NCI-H524 (cell line): ENCODE measurements at regions not wholly inside any gene's neighbourhood (a gene's known extent, or its start where the extent isn't known, plus 50 kb on each side); places are given as distances from the start of the nearest gene placed in this dataset.
"Not testable (repeated sequence)": the region's sequence is repeated elsewhere in the genome, so short reads cannot be mapped to it uniquely, and the experiment has no call there.

Experiments used
- DNase-seq, 2 experiments: peaks; one replicate each; lab custom pipeline; 2025; lab: John Stamatoyannopoulos, UW

DNA sequence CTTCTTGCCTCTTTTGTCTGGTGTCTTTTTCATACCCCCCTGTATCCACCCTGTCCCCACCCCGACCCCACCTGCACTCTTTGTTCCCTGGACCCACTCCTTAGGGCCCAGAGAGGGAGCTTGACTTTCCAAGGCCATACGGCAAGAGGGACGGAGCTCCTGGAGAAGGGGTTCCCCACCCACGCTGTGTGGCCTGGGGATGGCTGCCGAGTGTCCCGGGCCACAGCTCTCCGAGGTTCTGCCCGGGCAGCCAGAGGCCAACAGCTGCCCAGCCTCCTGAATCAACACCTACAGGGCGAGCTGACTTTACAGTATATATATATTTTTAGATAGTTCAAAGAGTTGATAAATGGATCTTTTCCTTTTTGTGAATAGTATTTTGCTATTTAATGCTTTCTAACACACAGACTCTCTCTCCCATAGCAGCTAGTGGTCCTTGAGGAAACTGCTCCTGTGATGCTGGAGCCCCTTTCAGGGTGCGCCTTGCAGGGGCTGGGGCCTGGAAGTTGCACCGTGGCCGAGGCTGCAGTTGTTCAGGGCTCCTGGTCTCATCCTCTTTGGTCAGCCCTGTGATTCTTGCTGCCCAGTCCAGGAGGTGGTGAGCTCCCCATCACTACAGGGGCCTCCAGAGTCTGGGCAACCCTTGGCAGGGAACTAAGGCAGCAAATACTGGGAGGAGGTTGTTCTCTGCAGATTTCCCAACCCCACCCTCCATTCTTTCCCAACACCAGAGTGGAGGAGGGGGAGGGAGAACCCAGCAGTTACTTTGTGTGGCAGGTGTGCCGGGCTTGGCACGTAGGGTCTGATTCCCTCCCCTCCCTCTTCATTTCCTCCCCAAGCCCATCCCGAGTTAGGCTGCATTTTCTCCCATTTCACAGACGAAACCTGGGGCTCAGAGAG, 321.6 kb downstream of the PTPRU start:
- no peak for DNase-seq

DNA sequence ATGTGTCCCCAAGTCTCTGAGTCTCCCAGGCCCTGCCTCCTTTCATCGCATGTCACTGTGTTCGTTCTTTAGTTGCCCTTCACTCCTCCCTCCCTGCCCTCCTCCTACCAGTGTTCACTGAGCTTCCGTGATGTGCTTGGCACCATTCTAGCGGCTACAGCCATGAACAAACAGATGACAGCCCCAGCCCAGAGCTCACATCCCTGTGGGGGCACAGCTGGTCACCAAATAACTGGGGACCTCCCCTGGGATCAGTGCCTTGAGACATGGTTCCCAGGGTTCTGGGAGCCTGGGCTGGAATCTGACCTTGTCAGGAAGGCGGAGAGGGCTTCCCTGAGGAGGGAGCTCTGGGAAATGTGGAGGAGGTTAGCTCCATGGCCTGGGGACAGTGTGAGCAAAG, 320.7 kb downstream of the PTPRU start:
- no peak for DNase-seq

DNA sequence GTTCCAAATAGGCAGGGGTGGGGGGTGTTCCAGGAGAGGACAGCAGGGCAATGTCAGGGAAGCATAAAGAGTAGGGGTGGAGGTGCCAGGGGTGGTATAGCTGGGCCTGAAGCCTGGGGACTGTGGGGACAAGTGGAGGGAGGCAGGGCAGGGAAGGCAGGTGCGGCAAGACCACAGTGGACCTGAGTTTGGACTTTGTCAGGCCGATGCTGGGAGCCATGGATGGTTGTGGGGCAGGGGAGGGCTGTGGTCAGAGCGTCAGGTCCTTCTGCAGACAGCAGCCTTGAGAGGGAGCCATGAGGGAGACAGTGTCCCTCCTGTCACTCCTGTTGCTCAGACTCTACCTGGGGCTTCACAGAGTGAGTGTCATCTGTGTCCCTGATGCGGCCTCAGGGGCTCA, 320.3 kb downstream of the PTPRU start:
- DNase-seq, result no peak

DNA sequence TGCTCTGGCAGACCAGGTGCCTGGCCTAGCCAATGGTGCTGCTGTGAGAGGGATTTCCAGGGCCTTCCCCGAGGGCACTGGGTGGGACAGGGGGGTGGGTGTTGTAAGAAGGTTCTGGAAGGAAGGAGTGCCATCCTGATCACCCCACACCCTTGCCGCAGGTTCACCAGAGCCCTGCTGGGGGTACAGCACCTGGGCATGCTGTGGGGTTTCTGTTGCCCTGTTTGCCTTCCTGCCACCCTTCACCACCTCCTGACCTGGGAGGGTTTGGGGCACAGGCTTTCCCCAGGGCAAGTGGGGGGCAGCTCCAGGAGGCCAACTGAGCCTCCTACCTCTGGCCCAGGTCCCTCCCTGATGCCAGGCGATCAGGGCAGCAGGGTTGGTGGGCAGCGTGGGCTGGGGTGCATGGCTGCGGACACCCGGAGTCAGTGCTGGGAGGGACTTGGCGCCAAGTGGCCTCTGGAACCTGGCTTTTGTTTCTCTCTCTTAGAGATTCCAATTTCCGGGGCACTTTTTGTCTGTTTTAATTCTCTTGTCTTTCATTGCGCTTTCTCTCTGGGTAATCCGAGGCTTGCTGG, 318.8 kb downstream of the PTPRU start:
- no peak for DNase-seq

DNA sequence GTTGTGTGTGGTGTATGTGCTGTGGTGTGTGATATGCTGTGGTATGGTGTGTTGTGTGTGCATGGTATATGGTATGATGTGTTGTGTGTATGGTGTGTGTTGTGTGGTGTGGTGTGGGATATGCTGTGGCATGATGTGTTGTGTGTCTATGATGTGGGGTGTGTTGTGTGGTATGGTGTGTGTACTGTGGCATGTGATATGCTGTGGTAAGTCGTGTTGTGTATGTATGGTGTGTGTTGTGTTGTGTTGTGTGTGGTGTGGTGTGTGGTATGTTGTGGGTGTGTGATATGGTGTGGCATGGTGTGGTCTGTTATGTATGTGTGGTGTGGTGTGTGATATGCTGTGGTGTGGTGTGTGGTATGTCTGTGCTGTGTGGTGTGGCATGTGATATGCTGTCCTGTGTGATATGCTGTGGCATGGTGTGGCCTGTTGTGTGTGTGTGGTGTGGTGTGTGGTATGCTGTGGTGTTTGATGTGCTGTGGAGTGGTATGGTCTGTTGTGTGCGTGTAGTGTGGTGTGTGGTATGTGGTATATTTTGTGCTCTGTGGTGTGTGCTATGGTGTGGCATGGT, 318.0 kb downstream of the PTPRU start:
- DNase-seq, result no peak

DNA sequence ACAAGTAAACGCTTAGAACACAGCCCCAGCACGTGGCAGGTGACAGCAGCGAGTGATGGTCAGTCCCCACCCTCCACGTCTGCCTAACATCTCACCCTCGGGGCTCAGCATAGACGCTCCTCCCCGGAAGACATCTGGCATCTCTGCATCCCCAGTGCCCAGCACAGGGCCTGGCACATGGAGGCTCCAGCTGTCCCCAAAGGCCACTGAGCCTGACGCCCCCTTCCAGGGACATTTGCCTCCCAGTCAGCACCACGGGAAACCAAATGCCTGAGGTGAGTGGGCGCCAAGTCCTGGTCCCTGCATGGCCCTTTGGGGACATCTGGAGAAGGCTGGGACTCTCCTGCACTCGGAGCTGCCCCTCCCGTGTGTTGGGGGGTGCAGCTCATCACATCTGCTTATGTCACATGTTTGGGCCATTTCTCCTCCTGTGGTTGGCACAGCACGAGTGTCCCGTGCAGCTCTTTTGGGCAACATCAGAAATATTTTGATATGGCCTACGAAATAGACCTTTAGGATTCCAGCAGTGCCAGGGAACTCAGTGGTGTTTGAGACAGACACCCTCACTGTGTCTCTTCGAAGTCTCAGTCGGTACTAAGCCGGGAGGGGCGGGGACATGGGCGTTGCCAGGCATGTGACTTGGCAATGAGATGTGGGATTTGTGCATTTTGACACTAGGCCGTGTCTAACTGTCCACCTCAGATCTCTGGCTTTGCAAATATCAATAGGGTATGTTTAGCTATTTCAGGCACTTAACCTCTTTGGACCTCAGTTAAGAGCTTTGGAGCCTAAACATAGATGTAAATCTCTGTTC, 315.0 kb downstream of the PTPRU start:
- no peak for DNase-seq

DNA sequence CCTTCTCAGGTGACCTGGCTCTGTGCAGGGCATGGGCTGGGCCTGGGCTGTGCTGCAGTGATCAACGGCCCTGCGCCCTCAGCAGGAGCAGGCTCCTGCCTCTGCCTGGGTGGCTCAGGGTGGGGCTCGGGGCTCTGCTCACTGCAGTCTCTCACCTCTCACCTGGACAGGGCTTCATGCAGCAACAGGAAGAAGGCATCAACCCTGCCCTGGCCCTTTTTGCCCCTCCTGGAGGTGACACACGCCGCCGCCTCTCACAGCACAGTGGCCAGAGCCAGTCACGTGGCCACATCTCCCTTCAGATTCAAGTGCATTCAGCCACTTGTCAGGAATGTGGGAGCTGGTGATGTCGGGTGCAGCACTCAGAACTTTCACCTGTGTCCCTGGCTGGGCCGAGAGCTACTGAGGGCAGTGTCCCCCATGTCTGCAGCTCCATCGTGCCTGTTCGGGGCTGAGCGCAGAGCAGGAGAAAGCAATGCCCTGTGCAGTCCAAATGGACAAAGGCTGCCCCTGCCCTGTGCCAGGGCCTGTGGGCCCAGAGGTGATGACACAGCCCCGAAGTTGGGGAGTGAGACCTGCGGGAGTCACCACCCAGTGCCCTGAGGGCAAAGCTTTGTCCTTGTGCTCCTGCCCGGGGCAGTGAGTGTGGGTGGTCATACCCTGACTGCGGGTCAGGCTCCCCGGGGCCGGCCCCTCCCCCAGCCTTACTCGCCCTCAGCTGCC, 314.0 kb downstream of the PTPRU start:
- DNase-seq, result no peak

DNA sequence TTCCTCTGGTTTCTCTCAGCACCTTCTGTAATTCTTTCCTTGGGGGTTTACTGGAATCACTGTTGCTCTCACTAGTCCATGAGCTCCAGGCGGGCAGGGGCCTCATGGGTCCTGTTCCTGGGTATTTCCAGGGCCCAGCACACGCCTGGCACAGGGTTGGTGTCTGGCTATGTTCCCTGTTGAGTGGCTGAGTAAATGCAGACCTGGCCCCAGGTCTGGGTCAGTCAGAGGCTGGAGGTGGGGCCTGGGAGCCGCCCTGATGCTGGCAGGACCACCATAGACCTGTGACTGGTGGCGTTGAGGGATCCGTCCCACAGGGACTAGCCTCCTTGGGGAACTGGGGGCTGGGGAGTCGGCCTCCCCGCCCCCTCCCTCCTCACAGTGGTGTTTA, 313.4 kb downstream of the PTPRU start:
- not testable (repeated sequence) for DNase-seq

DNA sequence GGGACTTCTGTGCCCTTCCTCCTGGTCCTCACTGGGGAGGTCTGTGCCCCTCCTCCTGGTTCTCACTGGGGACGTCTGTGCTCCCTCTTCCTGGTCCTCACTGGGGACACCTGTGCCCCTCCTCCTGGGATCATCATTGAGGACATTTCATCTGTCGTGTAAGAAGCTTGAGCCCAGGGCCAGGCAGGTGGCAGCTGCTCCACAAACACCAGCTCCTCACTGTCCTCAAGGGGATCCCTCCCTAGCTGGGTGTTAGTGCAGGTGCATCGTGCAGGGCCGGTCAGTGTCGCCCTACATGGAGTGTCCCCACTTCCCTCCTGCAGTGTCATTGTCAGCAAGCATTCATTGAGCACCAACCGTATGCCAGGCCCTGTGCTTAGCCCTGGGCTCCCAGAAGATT, 312.7 kb downstream of the PTPRU start:
- no peak for DNase-seq

DNA sequence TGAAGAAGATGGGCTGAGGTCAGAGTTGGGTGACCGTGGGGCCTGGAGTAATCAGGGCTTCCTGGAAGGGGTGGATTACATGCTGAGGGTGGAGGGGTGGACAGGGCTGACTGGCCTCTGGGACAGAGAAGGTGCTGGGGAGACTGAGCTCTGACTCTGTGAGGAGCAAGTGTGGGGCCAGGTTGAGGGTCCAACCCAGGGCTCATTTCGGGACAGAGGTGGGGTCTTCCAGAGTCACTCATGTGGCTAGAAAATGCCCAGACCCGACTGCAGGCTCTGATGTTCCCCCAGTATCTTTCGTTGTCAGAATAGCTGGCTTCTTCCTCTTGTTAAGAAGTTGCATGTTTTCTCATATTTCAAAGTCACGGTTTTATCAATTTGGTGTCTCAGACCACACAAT, 311.8 kb downstream of the PTPRU start:
- no peak for DNase-seq

DNA sequence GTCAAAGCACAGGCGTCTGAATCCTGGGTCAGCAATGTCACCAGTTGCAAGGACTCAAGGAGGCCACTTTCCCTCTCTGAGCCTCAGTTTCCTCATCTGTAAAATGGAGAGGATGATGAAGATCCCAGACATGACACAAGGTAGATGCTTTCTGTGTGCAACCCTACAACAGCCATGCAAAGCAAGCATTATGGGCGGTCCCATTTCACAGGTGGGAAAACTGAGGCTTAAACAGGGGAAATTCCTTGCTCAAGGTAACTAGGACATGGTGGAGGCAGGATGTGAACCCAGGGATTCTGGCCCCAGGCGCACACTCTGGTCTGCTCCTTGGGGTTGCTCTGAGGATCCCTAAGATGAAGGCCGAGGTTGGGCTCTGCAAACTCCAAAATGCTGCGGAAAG, 311.0 kb downstream of the PTPRU start:
- no peak for DNase-seq

DNA sequence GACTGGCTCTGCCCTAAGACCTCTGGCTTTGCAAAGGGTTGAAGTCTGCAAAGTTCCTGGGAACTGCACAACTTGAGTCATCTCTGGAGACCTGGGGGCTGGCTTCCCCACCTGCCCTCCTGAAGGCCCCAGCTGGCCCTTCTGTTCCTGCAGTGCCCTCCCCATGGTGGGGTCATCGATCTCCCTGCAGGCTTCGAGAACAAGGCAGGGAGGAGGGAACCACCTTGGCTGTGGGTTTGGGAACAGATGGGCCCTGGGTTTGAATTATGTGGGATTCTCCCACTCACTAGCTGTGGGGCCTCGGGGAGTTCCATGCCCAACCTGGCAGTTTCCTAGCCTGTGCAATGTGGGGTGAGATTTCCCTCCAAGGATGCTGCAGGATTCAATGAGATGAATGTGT, 310.2 kb downstream of the PTPRU start:
- no peak for DNase-seq

DNA sequence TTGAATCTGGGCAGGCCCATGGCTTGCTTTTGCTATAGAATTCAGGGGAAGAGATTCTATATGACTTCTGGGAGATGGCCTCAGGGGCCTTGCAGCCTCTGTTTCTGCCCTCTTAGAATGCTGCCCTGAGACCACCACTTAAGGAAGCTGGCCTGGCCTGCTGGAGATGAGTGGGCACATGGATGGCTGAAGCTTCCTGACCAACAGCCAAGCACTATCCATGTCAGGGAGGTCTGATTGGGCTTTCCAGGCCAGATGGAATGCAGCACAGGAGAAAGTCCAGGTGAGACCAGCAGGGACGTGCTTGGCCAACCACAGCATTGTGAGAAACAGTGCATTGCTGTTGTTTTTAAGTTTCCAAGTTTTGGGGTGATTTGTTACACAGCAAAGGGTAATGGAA, 308.1 kb downstream of the PTPRU start:
- DNase-seq, result no peak

DNA sequence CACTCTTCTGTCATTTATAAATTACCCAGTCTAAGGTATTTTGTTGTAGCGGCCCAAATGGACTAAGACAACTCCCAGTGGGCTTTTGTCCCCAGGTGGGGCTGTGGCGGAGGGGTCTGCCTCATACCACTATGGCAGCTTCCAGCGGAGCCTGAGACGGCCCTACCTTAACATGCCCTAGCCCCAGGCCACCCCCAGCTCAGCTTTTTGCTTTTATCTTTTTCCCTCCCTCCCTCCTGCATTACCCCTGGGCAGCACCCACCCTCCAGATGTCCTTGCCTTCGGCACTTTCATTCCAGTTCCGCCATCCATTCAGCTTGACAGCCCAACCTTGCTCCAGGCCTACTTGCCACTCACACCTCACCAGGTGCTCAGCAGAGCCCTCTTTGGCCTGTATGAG, 307.3 kb downstream of the PTPRU start:
- no peak for DNase-seq

DNA sequence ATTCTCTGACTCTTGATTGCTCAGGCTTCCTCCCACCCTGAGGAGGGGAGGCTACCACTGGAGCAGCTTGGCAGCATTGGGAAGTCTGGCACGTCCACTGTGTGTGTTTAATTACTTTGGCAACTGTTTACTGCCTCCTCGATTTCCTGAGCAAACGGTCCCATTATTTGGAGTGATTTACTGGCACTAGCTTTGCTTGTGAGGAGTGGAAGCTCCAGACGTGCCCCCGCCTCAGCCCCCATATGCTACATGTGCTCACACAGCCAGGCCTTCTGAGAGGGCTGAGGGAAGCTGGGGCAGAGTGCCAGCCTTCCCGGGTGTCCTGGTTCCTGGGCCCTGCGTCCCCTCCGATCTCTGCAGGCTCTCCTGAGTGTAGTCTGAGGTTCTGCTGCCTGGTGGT, 306.2 kb downstream of the PTPRU start:
- no peak for DNase-seq

DNA sequence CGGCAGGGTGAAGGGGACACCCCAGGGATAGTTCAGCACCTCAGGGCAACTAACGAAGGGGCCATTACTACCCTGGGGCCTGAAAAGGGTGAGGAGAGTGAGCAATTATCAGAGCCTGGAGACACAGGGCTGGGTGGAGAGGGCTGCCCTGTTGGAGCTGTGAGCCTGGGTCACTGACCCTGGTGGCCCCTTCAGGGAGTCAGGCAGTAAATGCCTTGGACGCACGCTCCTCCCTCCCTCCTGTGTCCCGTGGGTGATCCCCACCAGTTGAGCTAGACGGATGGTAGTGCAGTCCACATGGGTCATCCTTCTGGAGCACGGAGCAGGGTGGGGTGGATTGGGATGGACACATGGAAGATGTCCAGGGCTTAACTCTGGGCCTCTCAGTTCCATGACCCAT, 305.3 kb downstream of the PTPRU start:
- DNase-seq, result no peak

DNA sequence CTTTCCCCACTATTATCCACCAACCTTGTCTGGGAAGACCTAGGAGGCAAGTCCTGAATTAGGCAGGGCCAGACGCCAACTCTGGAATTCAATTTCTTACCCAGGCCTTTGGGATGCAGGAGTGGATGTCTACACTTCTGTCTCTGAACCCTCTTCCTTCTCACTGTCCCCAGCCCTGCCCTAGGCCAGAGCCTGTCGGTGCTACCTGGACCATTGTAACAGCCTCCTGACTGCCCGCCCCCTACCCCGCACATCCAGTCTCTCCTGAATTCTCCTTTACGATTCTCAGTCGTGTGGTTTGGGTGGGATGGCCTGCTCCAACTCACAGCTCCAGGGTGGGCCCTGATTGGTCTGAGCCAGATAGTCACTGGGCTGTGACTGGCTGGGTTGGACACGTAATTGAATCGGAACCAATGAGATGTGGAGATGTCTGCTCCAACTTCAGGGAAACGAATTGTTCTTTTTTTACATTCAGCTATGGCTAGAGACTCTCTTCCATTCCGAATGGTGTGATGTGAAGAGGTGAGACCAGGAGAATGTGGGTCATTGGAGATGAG, 304.6 kb downstream of the PTPRU start:
- no peak for DNase-seq

DNA sequence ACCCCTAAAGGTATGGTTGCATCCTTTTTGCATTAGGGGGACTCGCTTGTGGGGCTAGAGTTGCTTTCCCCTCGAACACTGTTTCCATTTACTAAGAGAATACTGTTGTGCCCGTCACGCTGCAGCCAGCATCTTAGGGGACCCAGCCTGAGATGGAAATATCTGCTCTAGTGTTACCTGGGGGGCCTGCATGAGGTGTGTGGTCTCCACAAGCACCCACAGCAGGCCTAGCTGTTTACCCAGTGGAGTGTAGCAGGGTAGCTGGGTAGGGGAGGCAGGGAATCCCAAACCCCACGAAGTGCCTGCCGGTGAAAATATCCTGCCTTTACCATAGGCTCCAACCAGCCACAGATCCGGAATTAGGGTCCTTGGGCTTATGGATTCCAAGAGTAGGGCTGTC, 303.6 kb downstream of the PTPRU start:
- no peak for DNase-seq

DNA sequence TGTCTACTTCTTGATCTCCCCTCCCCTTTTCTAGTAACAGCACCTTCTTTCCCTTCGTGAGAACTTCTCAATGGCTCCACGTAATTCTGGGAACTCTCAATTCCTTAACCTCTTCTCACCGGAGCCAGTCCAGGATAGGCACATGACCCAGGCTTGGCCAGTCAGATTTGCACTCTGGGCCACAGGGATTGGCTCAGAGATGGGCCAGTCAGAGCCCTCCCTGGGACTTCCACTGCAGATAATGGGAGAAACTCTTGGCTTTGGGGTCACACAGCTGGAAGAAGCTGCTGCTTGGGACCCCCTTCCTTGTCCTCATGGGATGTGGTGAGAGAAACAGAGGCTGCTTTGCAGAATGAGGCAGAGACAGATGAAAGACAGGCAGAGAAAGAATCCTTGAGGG, 302.3 kb downstream of the PTPRU start:
- DNase-seq, result no peak

DNA sequence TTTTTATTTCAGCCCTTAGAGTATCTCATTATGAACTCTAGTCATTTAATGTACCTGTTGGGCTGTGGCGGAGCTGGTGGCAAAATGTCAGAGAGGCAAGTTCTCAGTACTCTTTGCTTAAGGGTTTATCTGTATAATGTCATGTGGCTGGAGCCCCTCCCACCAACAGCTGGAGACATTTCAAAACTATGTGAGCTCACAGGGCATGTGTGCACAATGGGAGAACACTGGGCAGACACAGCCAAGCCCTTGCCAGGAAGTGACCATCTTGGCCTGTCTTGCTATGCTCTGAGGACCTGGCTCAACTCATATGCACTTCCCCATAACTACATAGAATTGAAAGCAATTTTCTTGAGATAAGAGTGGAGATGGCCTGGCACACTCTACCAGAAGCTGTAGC, 296.4 kb downstream of the PTPRU start:
- DNase-seq, result no peak

DNA sequence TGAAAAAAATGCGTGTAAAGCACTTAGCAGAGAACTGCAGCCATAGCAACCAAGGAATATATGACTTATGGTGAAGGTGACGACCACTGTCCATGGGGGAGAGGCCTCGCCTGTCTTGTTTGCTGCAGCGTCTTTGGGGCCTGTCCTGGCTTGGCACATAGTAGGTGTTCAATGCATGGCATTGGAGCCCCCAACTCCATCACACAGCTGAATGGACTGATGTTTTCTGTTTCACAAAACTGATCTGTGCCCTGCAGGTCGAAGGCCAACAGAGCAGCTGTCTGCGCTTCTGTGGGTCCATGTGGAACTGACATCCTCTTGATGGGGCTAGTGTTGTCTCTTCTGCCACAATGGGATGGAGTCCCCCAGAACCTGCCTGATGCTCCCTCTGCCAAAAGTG, 296.0 kb downstream of the PTPRU start:
- DNase-seq, result no peak

DNA sequence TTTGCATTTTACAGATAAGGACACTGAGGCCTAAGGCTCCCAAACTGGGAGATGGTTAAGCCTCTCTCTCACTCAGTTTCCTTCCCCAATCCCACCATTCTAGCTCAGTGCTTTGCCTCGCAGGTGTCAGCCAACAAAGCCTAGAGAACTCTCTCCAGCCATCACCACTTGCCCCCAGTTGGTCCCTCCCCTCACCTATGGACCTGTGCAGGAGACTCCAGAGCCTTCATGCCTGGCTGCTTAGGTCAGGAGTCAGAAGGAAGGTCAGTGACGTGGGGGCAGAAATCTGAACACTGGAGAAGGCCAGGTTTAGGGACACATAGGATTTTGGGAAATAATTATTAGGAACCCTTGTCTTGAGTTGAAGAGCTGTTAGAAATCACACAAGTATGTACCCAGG, 295.3 kb downstream of the PTPRU start:
- no peak for DNase-seq
